DMS153 treated with DMSO at 0.1 percent for 48 hours (cell line): ENCODE measurements at regions not wholly inside any gene's neighbourhood (a gene's known extent, or its start where the extent isn't known, plus 50 kb on each side); places are given as distances from the start of the nearest gene placed in this dataset.

ENCODE experiments used
- DNase-seq: peaks from one replicate; lab custom pipeline; 2025; ENCODE audit not compliant: unreplicated experiment; lab: John Stamatoyannopoulos, UW

DNA sequence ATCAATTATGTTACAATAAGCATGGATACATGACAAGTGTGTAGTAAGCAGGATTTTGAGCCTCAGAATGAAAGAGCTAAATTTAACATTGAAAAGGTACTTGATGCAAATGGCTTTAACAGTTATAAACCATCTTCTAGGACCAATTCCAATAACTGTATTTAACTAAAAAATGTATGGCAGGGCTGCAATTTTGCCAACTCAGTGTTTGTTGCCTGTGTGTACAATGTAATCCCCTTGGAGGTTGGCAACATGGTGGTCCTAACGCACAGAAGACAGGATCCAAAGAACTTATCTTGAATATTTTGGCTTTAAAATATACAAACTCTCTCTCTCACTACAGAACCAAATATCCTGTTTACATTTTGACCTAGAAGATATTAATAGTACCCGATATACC lies 2314.1 kb downstream of the LRRC4C start:
- no peak for DNase-seq

DNA sequence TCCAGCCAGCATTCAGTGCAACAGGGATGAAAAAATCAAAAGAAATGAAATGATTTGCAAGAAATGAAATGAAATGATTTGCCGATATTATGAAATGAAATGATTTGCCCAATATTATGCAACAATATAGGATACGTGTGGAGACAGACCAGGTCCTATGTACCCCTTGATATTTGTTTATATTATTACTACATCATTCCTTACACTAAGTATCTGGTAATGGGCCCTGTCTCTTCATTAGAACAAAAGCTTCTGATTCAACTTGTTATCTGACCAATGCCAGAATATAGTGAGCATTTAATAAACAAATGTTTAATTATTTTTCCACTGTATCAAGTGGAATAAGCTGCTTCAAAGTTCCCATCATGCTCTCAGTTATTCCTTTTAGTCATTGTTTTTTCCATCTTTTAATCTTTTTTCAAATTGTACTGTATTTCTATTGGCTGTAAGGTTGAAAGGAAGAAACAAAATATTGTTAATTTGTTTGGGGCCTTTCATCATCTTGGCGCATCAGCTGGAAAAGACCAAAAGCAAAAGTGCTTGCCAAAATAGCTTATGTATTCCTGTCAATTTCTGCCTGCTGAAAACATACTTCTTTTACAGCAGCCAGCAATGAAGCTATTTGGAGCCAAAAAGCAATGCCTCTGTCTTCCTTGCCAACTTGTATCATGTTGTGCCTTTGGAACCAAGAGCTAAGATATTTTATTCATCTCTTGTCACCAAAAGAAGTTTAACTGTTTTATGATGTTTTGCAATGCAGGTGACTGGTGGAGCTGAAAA lies 2314.9 kb downstream of the LRRC4C start:
- no peak for DNase-seq

DNA sequence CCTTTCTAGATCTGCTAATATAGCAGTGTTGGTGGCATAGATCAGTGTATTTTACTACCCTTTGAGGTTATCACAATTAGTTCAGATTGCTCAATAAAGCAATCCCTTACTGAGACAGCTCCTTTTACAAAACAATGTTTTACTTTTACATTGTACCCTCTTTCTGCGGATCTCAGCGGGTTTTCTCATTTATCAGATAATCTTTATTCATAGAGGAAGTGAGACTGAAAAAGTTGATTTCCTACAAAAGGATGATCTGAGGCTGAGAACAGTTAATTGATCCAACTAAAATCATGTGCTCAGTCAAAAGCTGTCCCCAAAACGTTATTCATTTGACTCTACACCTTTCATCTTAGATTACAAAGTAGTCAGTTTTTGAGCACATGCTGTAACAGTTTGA lies 2319.9 kb downstream of the LRRC4C start:
- no peak for DNase-seq

DNA sequence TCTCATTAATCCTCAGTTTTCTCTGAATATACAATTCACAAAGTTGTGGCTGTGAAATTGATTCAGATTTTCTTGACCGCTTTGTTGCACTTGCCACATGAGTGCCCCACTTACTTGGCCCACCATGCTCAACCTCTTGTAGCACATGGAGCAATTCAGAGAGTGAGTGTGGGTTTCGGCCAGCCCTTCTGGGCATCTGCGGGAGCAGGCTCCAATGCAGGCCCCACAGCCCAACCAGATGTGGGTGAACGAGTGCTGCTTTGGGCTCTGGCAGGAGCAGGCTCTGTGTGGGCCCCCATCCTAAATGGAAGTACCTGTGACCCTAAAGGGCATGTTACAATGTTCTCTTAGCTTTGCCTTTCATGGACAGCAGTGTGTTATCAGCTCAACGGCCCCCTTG lies 2338.6 kb downstream of the LRRC4C start:
- DNase-seq: no peak

DNA sequence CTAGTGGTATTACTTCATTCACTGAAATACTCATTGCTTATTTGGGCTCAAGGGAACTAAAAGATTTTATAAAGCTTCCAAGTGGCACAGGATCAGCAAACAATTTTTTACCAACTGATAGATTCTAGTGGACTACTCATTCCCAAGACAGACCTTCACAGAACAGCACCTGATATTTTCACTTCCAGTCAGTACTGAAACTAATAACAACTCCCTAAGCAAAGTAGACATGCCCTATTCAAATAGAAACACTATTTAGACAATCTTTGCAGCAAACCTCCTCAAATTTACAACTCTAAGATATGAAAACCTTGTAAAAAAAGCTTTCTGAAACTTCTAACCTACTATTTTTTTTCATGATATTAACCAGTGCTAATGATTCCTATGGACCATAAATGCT lies 2345.8 kb downstream of the LRRC4C start:
- no peak for DNase-seq

DNA sequence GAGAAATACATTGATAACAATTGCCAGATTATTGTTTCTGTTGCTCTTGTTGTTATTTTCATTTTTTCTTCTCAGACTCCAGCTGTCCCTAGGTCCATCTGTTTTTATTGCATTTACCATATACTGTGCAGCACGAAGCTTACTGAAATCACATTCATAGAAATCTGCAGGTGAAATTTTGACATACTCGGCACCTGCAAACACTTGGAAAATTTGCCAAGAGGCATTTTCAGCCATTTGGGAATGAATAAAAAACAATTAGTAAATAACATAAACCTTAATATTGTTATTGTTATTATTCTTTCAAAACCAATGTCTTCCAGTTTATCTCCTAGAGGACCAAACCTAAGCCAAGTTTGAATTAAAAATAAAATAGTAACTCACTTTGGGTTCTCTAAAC lies 2357.2 kb downstream of the LRRC4C start:
- DNase-seq: no peak

DNA sequence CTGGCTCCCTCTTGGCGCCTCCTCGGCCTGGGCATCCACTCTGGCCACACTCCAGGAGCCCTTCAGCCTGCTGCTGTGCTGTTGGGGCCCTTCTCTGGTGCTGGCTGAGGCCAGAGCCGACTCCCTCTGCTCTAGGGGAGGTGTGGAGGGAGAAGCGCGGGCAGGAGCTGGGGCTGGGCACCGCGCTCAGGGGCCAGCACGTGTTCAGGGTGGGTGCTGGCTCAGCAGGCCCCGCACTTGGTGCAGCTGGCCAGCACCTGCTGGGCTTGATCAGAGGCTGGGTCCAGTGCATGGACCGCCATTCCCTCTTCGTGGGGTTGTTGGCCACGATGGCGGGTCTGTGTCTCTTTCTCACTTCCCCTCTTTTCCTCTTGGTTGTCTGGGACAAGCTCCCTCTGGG lies 2381.0 kb downstream of the LRRC4C start:
- no peak for DNase-seq

DNA sequence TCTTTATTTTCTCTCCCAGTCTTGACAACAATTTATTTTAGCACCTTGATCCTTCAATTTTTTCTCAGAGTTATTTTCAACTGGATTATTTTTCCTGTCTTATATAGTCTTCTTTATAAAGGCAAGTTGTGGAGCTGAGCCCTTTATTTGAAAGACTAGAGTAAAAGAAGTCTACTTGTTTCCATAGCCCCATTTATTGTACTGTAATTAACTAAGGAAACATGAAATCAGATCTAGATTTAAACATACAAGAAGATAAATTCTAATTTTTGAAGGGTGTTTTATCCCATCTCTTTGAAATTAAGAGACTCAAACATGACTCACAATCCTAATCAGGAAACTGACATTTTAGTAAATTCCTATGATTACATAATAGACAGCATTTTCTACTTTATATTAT lies 2421.8 kb downstream of the LRRC4C start:
- no peak for DNase-seq

DNA sequence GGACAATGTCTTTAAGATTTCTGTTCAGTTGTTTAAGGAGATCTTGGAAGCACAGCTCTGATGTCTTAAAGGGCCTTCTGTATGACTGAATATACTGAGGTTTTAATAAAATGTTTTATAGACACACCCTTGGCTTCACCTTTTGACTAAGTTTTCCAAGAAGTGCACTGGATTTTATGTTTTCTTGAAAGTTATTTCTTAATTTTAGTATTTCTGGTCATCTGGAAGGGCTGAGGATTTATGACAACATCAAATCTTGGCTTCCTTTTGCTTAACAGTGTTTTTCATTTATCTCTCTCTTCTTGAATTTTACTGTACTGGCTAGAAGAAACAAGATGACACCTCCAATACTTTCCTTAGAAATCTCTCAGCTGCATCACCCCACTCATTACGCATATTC lies 2423.4 kb downstream of the LRRC4C start:
- DNase-seq: no peak

DNA sequence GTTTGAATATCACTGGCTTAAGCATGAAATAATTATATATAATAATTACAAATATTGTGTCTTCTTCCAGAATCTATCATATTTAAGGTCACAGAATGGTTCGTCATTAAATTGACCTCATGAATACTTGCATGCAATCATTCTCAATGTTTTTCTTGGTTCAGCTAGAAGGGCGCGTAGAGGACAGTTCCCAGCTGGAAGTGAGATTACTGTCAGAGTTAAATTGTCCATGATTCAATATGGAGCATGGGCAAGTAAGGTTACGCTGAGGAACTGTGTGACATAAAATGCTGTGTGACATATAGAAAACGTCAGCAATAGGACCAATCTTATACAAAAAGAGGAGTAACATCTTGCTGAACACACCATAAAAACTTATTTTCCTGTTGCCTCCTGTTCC lies 2423.5 kb upstream of the RAG2 start:
- DNase-seq: no peak

DNA sequence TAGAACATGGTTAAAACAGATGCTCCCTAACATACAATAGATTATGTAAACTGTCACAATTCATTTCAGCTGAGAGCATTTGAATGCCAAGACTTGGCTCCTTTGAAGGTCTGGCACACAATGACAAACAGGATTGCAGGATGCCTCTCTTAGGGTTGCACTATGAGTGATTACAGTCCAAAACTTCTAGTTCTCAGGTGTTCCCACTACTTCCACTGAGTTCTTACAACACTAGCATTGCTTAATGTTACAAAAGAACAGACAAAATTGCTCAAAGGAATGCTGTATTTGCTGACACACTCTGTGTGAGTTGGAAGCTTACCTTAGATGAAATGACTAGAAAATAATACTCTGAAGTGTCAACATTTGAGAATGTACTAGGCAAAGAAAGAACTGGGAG lies 2413.8 kb upstream of the RAG2 start:
- DNase-seq: no peak

DNA sequence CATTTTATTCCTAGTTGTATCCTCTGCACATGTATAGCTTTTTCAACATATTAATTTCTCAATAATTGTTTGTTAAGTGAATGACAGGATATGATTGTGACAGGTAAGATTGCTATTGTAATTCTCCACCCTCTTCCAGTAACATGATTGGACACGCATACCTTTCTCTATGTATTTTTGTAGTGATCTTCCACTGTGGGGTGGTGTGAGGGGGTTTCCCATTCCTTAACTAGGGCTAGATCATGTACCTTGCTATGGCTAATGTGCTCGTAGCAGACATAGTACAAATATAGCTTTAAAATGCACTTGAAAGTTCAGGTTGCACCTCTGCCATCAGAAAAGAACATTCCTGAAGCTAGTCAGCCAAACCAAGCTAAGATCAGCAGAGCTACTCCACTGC lies 2392.8 kb upstream of the RAG2 start:
- DNase-seq: no peak

DNA sequence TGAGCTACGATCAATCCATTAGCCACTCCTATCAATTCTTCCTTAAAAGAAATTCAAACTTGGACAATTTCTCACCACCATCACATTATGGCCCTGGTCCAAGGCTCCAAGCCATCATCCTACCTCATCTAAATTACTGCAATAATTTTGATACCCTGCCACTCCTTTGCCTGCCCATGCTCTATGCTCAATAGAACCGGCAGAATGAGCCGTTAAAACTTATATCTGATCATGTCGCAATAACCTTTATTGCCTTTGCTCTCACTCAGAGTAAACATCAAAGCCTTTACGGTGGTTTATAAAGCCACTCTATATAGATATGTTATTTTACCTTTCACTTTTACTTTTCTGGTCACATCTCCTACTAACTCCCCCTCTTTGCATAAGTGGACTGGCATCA lies 2392.1 kb upstream of the RAG2 start:
- no peak for DNase-seq

DNA sequence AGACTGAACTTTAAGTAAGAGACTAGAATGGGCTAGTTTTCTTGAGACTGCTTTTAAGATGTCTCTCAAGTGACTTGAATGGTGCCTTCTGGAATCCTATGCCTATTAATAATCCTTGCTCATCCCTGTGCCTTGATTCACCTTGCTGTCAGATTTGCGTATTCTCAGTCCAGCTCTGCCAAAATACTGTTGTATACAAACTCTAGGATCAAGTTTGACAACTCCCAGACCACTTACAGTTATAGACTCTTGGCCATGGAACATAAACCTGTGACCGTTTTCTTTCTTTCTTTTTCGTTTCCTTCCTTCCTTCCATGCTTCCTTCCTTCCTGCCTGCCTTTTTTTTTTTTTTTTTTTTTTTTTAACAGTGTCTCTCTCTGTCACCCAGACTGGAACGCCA lies 2390.9 kb upstream of the RAG2 start:
- no peak for DNase-seq

DNA sequence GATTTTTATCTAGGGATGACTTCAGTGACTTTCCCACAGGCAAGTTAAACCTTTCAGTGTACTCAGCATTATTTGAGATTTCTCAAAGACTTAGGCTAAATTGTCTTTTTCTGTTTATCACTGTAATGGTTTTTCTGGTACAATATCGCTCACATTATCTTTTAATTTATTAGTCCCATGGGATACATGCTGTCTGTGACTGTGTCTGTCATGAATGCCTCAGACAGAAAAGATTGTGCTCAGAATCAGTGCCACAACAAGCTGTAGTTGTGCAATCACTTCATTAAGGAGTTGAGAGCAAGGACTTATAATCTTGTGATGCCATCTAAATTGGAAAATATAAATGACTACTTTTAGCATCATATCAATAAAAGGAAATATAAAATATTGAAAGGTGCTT lies 2374.2 kb upstream of the RAG2 start:
- DNase-seq: no peak

DNA sequence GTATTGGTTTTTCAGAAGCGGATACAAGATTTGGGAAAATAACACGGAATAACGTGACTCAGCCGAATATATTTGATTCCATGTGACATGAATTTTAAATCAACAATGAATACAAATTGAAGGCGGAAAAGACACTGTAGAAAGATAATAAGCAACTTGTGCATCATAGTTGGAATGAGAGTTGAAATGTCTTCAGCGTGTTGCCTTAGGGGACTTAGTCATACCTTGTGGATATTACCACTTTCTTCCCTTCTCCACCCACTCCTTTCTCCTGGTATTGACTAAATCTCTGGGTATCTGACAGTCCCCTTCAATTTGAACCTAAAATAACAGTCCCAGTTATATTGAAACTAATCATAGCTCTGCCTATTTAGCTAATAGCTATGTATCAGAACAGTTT lies 2373.1 kb upstream of the RAG2 start:
- no peak for DNase-seq

DNA sequence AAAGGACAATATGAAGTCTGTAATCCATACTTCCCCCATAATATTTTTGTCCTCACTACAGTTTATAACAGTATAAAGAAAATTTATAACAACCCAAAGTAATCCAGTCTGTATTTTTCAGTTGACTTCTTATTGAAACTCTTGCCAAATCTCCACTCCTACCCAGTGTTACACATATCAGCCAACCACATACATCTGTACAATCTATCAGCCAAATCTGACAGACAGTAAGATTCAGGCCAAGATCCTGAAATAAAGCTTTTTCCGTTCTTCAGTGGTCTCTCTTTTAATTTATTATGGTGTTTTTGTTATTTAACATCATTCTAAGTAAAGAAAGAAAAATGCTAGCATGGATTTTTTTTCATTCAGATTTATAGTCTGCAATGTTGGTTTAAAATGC lies 2370.9 kb upstream of the RAG2 start:
- no peak for DNase-seq

DNA sequence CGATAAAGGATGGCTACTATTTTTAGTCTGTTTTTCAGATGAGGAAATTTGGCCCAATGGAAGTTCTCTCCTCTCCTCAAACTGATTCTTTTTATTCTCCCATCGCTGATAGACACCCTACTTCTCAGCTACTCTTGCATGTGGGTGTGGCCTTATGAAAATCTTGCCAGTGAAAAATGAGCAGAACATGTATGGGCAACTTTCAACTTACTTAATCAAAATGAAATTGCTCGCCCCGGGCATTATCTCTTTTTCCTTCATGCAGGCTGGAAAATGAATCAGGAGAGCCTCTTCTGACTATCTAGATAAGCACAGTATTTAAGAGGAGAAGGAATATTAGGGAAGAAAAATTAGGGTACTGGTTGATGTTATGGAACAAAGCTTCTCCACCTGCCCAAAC lies 2354.7 kb upstream of the RAG2 start:
- DNase-seq: no peak

DNA sequence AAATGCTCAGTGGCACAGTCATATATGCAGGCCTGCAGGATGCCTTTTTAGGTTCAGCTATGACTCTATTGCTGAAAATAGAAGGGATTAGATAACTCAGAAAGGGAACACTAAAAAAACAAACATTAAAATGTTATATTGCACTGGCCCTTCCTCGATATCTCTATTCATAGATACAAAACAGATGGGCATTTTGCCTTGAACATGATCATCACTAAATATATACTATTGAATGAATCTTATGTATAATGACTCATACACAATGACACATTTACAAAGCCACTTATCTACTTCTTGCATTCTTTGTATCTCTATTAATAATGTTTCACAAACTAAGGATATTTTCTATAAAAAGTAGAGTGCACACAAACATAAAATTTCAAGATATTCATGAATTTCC lies 2352.8 kb upstream of the RAG2 start:
- no peak for DNase-seq

DNA sequence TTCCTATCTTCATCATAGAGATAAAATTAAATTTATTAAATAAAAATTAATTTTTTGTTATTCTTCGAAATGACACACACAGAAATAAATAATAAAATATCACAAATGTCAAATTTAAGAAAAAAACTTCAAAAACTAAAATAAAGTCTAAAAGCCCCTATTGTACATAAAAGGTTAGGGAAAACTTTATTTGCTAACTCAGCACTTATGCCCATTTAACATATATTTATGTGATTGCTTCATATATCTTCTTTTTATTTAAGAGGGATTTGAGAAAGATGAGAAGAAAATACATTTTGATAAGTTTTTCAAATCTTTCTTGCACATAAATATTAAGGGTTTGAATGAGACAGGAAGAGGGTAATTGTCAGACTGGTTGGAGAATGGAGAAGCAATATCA lies 2350.4 kb upstream of the RAG2 start:
- no peak for DNase-seq

DNA sequence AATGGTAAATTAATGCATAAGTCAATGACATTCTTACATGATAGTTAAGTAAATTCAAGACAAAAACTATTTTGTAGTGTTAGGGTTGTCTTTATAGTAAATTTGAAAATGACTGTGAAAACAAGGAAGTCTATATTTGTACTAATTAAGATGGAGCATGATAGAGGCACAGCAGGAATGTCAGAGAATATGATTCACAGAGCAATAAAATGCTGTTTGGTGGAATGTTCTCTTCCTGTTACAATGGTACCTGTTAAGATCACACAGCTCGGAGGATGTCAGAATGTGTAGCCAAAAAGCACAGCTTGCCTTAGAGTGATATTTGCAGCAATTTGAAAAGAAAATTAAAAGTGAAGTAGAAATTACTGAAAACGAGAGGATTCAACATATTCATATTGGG lies 2339.7 kb upstream of the RAG2 start:
- DNase-seq: no peak

DNA sequence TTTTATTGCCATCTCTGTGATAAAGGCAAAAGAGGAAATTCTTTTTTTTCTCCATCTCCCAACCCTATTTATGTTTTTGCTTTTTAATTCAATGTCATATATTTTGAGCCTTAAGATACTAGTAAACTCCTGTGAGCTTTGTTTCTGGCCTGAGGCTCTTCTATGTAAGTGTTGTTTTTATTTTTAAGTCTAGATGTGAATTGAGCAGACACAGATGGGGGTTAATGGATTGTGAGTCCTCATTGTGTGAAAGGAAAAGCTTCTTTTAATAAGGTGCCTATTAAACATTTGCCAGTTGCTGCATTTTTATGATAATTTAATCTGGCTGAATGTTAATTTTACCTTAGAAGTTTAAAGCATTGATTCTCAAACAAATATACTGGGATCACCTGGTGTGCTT lies 2337.9 kb upstream of the RAG2 start:
- no peak for DNase-seq

DNA sequence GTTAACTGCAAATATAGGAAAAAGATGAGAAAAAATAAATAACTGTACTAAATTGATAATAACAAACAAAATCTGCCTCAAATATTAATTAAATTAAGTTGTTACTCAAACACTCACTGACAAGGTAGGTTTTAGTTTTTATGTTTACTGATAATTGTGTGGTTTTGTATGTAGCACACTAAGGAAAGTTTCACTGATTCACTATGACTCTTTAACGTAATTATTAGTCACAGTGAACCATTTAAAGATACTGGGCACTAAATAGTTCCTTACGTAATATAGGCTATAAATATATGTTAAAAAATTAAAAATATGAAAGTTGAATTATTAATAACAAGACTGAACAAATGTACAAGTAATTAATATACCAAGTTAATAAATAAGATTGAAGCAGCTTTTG lies 2330.0 kb upstream of the RAG2 start:
- DNase-seq: no peak

DNA sequence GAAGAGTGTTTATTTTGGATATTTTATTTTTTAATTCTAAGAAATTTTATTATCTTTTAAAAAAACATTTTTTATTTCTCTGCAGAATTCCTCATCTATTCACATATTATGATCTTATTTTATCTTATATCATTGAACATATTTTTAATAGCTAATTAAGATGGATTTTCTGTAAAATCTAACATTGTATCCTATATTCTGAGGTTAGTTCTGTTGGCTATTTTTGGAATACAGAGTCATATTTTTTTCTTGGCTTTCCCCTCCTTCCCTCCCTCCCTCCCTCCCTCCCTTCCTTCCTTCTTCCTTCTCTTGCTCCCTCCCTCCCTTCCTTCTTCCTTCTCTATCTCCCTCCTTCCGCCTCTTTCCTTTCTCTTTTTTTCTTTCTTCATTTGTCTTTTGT lies 2326.6 kb upstream of the RAG2 start:
- no peak for DNase-seq
